H1 (cell line): ENCODE measurements at regions not wholly inside any gene's neighbourhood (a gene's known extent, or its start where the extent isn't known, plus 50 kb on each side); places are given as distances from the start of the nearest gene placed in this dataset.

Experiments used
- CTCF ChIA-PET: fragments of 300-600 bp; sonication (Branson Sonifier 250); formaldehyde crosslinking; loops from one replicate; lab custom pipeline; 2021; ENCODE audit not compliant: partially characterized antibody; lab: Charles Lee
- POLR2A ChIA-PET: fragments of 300-600 bp; sonication (Branson Sonifier 250); formaldehyde crosslinking; loops from one replicate; lab custom pipeline; 2021; ENCODE audit warnings: inconsistent platforms; ENCODE audit not compliant: partially characterized antibody; lab: Charles Lee
- DNase-seq, 2 experiments: peaks; one replicate each; pipeline versions ENCODE4 v3.0.0 to v3.0.0-alpha.2; 2010 to 2022; ENCODE audit warnings: low spot score in 2 of 2, low read depth in 1 of 2, mixed read lengths in 1 of 2
- FAIRE-seq: peaks from 2 replicates; lab custom pipeline; 2011; peaks lifted over from hg19 to GRCh38; lab: Jason Lieb, UNC
- H2AFZ ChIP-seq: 2 replicates; pipeline ENCODE4 v1.8.1; 2012; ENCODE audit warnings: low read length, inconsistent platforms
- H2AK5ac ChIP-seq: 2 replicates; pipeline ENCODE4 v1.6.1; 2013; ENCODE audit warnings: low read depth, low read length
- H2BK120ac ChIP-seq: replicated peaks from 2 replicates; pipeline ENCODE3; 2013; ENCODE audit warnings: low read depth, low read length, inconsistent platforms
- H2BK12ac ChIP-seq: 2 replicates; pipeline ENCODE4 v1.6.1; 2013; ENCODE audit warnings: low read depth, low read length
- H2BK15ac ChIP-seq: 2 replicates; pipeline ENCODE4 v1.6.1; 2013; ENCODE audit warnings: low read length
- H2BK20ac ChIP-seq: 2 replicates; pipeline ENCODE4 v1.6.1; 2013; ENCODE audit warnings: low read length
- H2BK5ac ChIP-seq: 2 replicates; pipeline ENCODE4 v1.6.1; 2013; ENCODE audit warnings: low read depth, low read length
- H3K14ac ChIP-seq: 2 replicates; pipeline ENCODE4 v1.6.1; 2013; ENCODE audit warnings: inconsistent platforms; ENCODE audit not compliant: insufficient read length
- H3K18ac ChIP-seq: 2 replicates; pipeline ENCODE4 v1.6.1; 2013; ENCODE audit warnings: low read length; ENCODE audit errors: extremely low read depth
- H3K23ac ChIP-seq: 2 replicates; pipeline ENCODE4 v1.6.1; 2013; ENCODE audit warnings: inconsistent platforms; ENCODE audit not compliant: insufficient read length
- H3K23me2 ChIP-seq: 2 replicates; pipeline ENCODE4 v1.6.1; 2013; ENCODE audit warnings: low read depth, low read length
- H3K27ac ChIP-seq: 2 replicates; pipeline ENCODE4 v1.6.1; 2011; ENCODE audit warnings: low read depth, low read length, inconsistent platforms
- H3K27me3 ChIP-seq, 4 experiments: replicated peaks in 1 of 4; 1 replicate in 1 of 4; 2 replicates in 3 of 4; pipeline versions ENCODE4 v1.6.1 to v1.8.1; 2011 to 2013; ENCODE audit warnings: low read length in 3 of 4, mild to moderate bottlenecking in 3 of 4, inconsistent platforms in 2 of 4, mixed read lengths in 2 of 4, moderate library complexity in 1 of 4; ENCODE audit not compliant: control insufficient read depth in 3 of 4, insufficient read depth in 3 of 4; ENCODE audit errors: extremely low read depth in 1 of 4
- H3K36me3 ChIP-seq, 4 experiments: 2 replicates each; pipeline versions ENCODE4 v1.6.1 to v1.8.1; 2011 to 2013; ENCODE audit warnings: mild to moderate bottlenecking in 4 of 4, low read length in 3 of 4, moderate library complexity in 2 of 4, control low read depth in 1 of 4, inconsistent platforms in 1 of 4; ENCODE audit not compliant: insufficient read depth in 4 of 4, control insufficient read depth in 2 of 4
- H3K4ac ChIP-seq: replicated peaks from 2 replicates; pipeline ENCODE3; 2013; ENCODE audit warnings: low read length, low read depth, mixed read lengths, inconsistent platforms; ENCODE audit not compliant: insufficient read length
- H3K4me1 ChIP-seq, 4 experiments: replicated peaks in 1 of 4; 1 replicate in 1 of 4; 2 replicates in 3 of 4; pipeline versions ENCODE4 v1.6.1 to v1.8.1; 2011 to 2013; ENCODE audit warnings: low read length in 3 of 4, inconsistent platforms in 2 of 4, mixed read lengths in 1 of 4; ENCODE audit not compliant: insufficient read depth in 4 of 4, control insufficient read depth in 3 of 4
- H3K4me2 ChIP-seq, 2 experiments: 2 replicates each; pipeline versions ENCODE4 v1.6.1 to v1.8.1; 2011 to 2013; ENCODE audit warnings: low read depth in 2 of 2, low read length in 2 of 2, control low read depth in 1 of 2, inconsistent platforms in 1 of 2, mild to moderate bottlenecking in 1 of 2; ENCODE audit not compliant: insufficient read depth in 1 of 2
- H3K4me3 ChIP-seq, 4 experiments: fragments of 200-600, 300-600 bp in 1 of 4; sonication (generic), shearing (Covaris generic), sonication (Bioruptor Twin) in 1 of 4; 2 replicates each; pipeline versions ENCODE4 v1.5.1 to v1.8.1; 2011 to 2016; ENCODE audit warnings: low read length in 4 of 4, low read depth in 3 of 4, control low read depth in 2 of 4, inconsistent platforms in 2 of 4, mild to moderate bottlenecking in 2 of 4, mixed read lengths in 1 of 4, moderate library complexity in 1 of 4; ENCODE audit not compliant: insufficient read depth in 2 of 4; ENCODE audit errors: extremely low read depth in 1 of 4
- H3K56ac ChIP-seq: replicated peaks from 2 replicates; pipeline ENCODE3; 2013; ENCODE audit warnings: low read depth, mild to moderate bottlenecking, mixed read lengths, low read length, inconsistent platforms; ENCODE audit not compliant: insufficient read length
- H3K79me1 ChIP-seq: 2 replicates; pipeline ENCODE4 v1.6.1; 2013; ENCODE audit warnings: low read depth, low read length, control low read depth
- H3K79me2 ChIP-seq, 2 experiments: 2 replicates each; pipeline versions ENCODE4 v1.6.1 to v1.8.1; 2012 to 2013; ENCODE audit warnings: low read length in 2 of 2, mild to moderate bottlenecking in 2 of 2, inconsistent platforms in 1 of 2; ENCODE audit not compliant: insufficient read depth in 2 of 2, control insufficient read depth in 1 of 2
- H3K9ac ChIP-seq, 4 experiments: replicated peaks in 1 of 4; 1 replicate in 1 of 4; 2 replicates in 3 of 4; pipeline versions ENCODE4 v1.6.1 to v1.8.1; 2011 to 2013; ENCODE audit warnings: low read depth in 3 of 4, low read length in 3 of 4, control low read depth in 2 of 4, mild to moderate bottlenecking in 2 of 4, moderate library complexity in 2 of 4, inconsistent platforms in 1 of 4; ENCODE audit errors: extremely low read depth in 1 of 4
- H3K9me3 ChIP-seq, 2 experiments: 2 replicates each; pipeline versions ENCODE4 v1.6.1 to v1.8.1; 2012 to 2013; ENCODE audit warnings: mild to moderate bottlenecking in 2 of 2, moderate library complexity in 2 of 2, control low read depth in 1 of 2, inconsistent platforms in 1 of 2, low read depth in 1 of 2, low read length in 1 of 2, mixed read lengths in 1 of 2; ENCODE audit not compliant: insufficient read depth in 2 of 2
- H4K20me1 ChIP-seq, 2 experiments: replicated peaks in 1 of 2; 2 replicates each; pipeline versions ENCODE3 to v1.8.1; 2011 to 2013; ENCODE audit warnings: inconsistent platforms in 2 of 2, low read length in 2 of 2, mild to moderate bottlenecking in 1 of 2; ENCODE audit not compliant: insufficient read depth in 2 of 2, control insufficient read depth in 1 of 2
- H4K5ac ChIP-seq: 2 replicates; pipeline ENCODE4 v1.6.1; 2013; ENCODE audit warnings: low read length, low read depth, mixed read lengths, inconsistent platforms; ENCODE audit not compliant: insufficient read length
- H4K8ac ChIP-seq: 2 replicates; pipeline ENCODE4 v1.8.0; 2013; ENCODE audit warnings: mild to moderate bottlenecking, moderate library complexity, low read length, inconsistent platforms; ENCODE audit not compliant: insufficient read depth; ENCODE audit errors: extremely low read depth
- H4K91ac ChIP-seq: replicated peaks from 2 replicates; pipeline ENCODE3; 2013; ENCODE audit warnings: low read length, mixed read lengths, inconsistent platforms; ENCODE audit not compliant: insufficient read length
- ASH2L ChIP-seq: fragments of 200-600, 300-600 bp; sonication (generic); IDR thresholded peaks from one replicate; pipeline ENCODE4 v1.7.1; 2017; ENCODE audit warnings: low read length
- CBX8 ChIP-seq: fragments of 300-800, 300-1000 bp; sonication (generic); IDR thresholded peaks from 2 replicates; pipeline ENCODE4 v1.7.1; 2016; ENCODE audit warnings: low read depth, low read length, borderline replicate concordance
- FOSL1 ChIP-seq: IDR thresholded peaks from 2 replicates; pipeline ENCODE4 v1.6.1; 2011; ENCODE audit warnings: mild to moderate bottlenecking, low read depth, low read length, moderate library complexity; ENCODE audit not compliant: insufficient read depth
- GABPA ChIP-seq: IDR thresholded peaks from 2 replicates; pipeline ENCODE4 v1.6.1; 2011; ENCODE audit warnings: mild to moderate bottlenecking, low read length, moderate library complexity, borderline replicate concordance; ENCODE audit not compliant: insufficient read depth
- GTF2F1 ChIP-seq: IDR thresholded peaks from 2 replicates; pipeline ENCODE4 v1.6.1; 2012; ENCODE audit warnings: low read depth, low read length, improper control_type of control experiment, borderline replicate concordance
- JUND ChIP-seq: IDR thresholded peaks from 2 replicates; pipeline ENCODE4 v1.6.1; 2011; ENCODE audit warnings: mild to moderate bottlenecking, improper control_type of control experiment, low read length
- PHF8 ChIP-seq: fragments of 200-600 bp; sonication (generic); conservative IDR thresholded peaks from 2 replicates; pipeline ENCODE4 v1.7.1; 2012; ENCODE audit warnings: low read depth, mild to moderate bottlenecking, inconsistent platforms, low read length, moderate library complexity
- RAD21 ChIP-seq, 2 experiments: IDR thresholded peaks in 1 of 2; conservative IDR thresholded peaks in 1 of 2; 2 replicates each; pipeline ENCODE4 v1.6.1; 2011; ENCODE audit warnings: low read depth in 2 of 2, low read length in 2 of 2, improper control_type of control experiment in 1 of 2, inconsistent platforms in 1 of 2, mild to moderate bottlenecking in 1 of 2, moderate library complexity in 1 of 2
- RBBP5 ChIP-seq: IDR thresholded peaks from 2 replicates; pipeline ENCODE4 v1.7.1; 2012; ENCODE audit warnings: low read depth, mild to moderate bottlenecking, inconsistent platforms, low read length, moderate library complexity, borderline replicate concordance
- SP1 ChIP-seq: IDR thresholded peaks from 2 replicates; pipeline ENCODE4 v1.6.1; 2011; ENCODE audit warnings: low read depth, low read length
- ZNF274 ChIP-seq: IDR thresholded peaks from 2 replicates; pipeline ENCODE4 v1.7.0; 2012; ENCODE audit warnings: low read length, borderline replicate concordance; ENCODE audit errors: extremely low read depth
- WGBS, 2 experiments: shearing (Covaris generic) in 1 of 2; methylation state at CpG; one replicate each; pipeline versions ENCODE4 v1.1.6 to v1.1.7; 2013 to 2015; ENCODE audit warnings: low lambda C conversion rate in 2 of 2, mixed read lengths in 2 of 2, inconsistent platforms in 1 of 2, low coverage in 1 of 2, missing lambda C conversion rate in 1 of 2; ENCODE audit not compliant: insufficient replicate concordance in 2 of 2, insufficient coverage in 1 of 2, insufficient read length in 1 of 2; ENCODE audit errors: extremely low coverage in 1 of 2, missing lambda C conversion rate in 1 of 2; 5-methylcytosine and 5-hydroxymethylcytosine counted together
- TF ChIP-seq, protein P1 (sequence below): IDR thresholded peaks from 2 replicates; pipeline ENCODE4 v1.6.1; 2012; ENCODE audit warnings: low read length, inconsistent platforms

DNA sequence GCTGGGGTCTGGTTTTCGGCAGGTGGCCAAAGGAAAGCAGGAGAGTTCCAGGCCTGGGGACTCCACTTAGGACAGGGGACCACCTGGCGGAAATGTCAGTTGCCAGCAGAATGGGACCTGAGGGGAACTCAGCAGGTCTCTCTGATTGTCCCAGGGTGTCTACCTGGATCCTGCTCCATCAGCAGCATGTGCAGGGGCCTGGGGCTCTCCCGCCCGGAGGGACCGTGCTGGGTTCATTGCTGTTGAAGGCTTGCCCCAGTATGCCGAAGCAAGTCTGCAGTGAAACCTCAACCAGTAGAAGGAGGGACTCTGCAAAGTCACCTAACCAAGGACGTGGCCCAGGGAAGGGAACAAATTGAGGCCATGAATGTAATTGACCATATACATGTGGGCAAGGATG lies 506.5 kb upstream of the MKI67 start:
- H3K79me2 ChIP-seq: no peaks in the 10 kb centered on the region
- no peak for DNase-seq
- no peak overlapping the region for H2BK15ac ChIP-seq
- 0 out of 2 replicates have a peak overlapping the region, but pooled peaks have one; percentile 50 for H2BK12ac ChIP-seq
- H3K4me1 ChIP-seq: peaks cover 0 to 2% (median 0%) of the 10 kb centered on the region in 4 experiments; a peak in 3 of 7 replicates
- no peak overlapping the region for H4K5ac ChIP-seq
- CTCF ChIA-PET: interaction anchor here (0.6 to 3.2 kb wide), 15 partner anchors 9 to 373 kb away, joined by 3 to 20 read pairs (median 4); no protein-coding TSS in a partner anchor
- H3K9ac ChIP-seq: no peak overlapping the region
- H4K91ac ChIP-seq: no peak overlapping the region
- H2BK5ac ChIP-seq: no peak overlapping the region; the same call in 1 of the 2 replicates
- H4K8ac ChIP-seq: peak overlapping the region; percentile 45; the same call in 1 of the 2 replicates
- no peak overlapping the region for H3K18ac ChIP-seq
- no peaks in the 10 kb centered on the region for H3K9me3 ChIP-seq
- no peak overlapping the region for H2AFZ ChIP-seq
- POLR2A ChIA-PET: no interaction called here
- no peak overlapping the region for H3K27ac ChIP-seq
- H3K56ac ChIP-seq: no peak overlapping the region
- WGBS, 2 experiments: 93% methylated on average over 7 of the region's 7 CpGs; no CpG with 5 or more reads in 1 of the 2 experiments
- no peaks in the 10 kb centered on the region for H3K36me3 ChIP-seq
- H3K4me2 ChIP-seq: no peak overlapping the region
- no peak overlapping the region for H3K14ac ChIP-seq
- no peaks in the 10 kb centered on the region for H4K20me1 ChIP-seq
- no peaks in the 10 kb centered on the region for H3K79me1 ChIP-seq
- no peaks in the 10 kb centered on the region for H3K27me3 ChIP-seq
- H3K23me2 ChIP-seq: no peaks in the 10 kb centered on the region
- H3K4ac ChIP-seq: no peak overlapping the region
- 0 out of 2 replicates have a peak overlapping the region, but pooled peaks have one; percentile 61 for H2BK20ac ChIP-seq
- no peak overlapping the region for H2AK5ac ChIP-seq
- H2BK120ac ChIP-seq: no peak overlapping the region
- H3K4me3 ChIP-seq: no peak overlapping the region
- H3K23ac ChIP-seq: no peak overlapping the region
- FAIRE-seq: no peak
- TF ChIP-seq RAD21 (IDR thresholded peaks at IDR 0.05 in 1 of 2, conservative IDR thresholded peaks at IDR 0.05 in 1 of 2; ENCODE audit: low read depth in 2 of 2, low read length in 2 of 2) (no peak), JUND (no peak), PHF8 (no peak), GABPA (no peak), RBBP5 (no peak), FOSL1 (no peak), ZNF274 (no peak), CBX8 (no peak), GTF2F1 (no peak), ASH2L (no peak), SP1 (no peak)
- TF ChIP-seq, protein P1, sequence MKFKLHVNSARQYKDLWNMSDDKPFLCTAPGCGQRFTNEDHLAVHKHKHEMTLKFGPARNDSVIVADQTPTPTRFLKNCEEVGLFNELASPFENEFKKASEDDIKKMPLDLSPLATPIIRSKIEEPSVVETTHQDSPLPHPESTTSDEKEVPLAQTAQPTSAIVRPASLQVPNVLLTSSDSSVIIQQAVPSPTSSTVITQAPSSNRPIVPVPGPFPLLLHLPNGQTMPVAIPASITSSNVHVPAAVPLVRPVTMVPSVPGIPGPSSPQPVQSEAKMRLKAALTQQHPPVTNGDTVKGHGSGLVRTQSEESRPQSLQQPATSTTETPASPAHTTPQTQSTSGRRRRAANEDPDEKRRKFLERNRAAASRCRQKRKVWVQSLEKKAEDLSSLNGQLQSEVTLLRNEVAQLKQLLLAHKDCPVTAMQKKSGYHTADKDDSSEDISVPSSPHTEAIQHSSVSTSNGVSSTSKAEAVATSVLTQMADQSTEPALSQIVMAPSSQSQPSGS: no peak
